Lung (tissue), 9 donors: ENCODE measurements at regions not wholly inside any gene's neighbourhood (a gene's known extent, or its start where the extent isn't known, plus 50 kb on each side); places are given as distances from the start of the nearest gene placed in this dataset.
"Not testable (repeated sequence)": the region's sequence is repeated elsewhere in the genome, so short reads cannot be mapped to it uniquely, and the experiment has no call there.

Source experiments
- ATAC-seq: fragments of 200-7000 bp; cut with Tn5 transposase; one replicate; pipeline ENCODE4 v1.9.1; 2020; ENCODE audit warnings: moderate number of reproducible peaks; ENCODE audit not compliant: insufficient read depth, low FRiP score
- DNase-seq, 3 donors: peaks; one replicate each; pipeline ENCODE4 v3.0.0-alpha.2; 2013 to 2017
- H3K27ac ChIP-seq, 2 donors: one replicate each; pipeline ENCODE4 v1.5.1; 2013; ENCODE audit warnings: mild to moderate bottlenecking in 2 of 2, moderate library complexity in 2 of 2, control low read depth in 1 of 2, inconsistent platforms in 1 of 2, low read depth in 1 of 2, low read length in 1 of 2
- H3K27me3 ChIP-seq, 3 donors: one replicate each; pipeline ENCODE4 v1.5.1; 2013; ENCODE audit warnings: low read length in 2 of 3; ENCODE audit not compliant: control insufficient read depth in 3 of 3, insufficient read depth in 3 of 3
- H3K36me3 ChIP-seq, 4 donors: one replicate each; pipeline ENCODE4 v1.5.1; 2013; ENCODE audit warnings: low read length in 4 of 4, mild to moderate bottlenecking in 1 of 4, moderate library complexity in 1 of 4; ENCODE audit not compliant: control insufficient read depth in 4 of 4, insufficient read depth in 4 of 4
- H3K4me1 ChIP-seq, 5 donors: one replicate each; pipeline ENCODE4 v1.5.1; 2013; ENCODE audit warnings: low read length in 5 of 5, mild to moderate bottlenecking in 2 of 5, moderate library complexity in 1 of 5; ENCODE audit not compliant: control insufficient read depth in 5 of 5, insufficient read depth in 5 of 5
- H3K4me3 ChIP-seq: one replicate; pipeline ENCODE4 v1.5.1; 2013; ENCODE audit warnings: mild to moderate bottlenecking, control low read depth, moderate library complexity
- H3K9ac ChIP-seq, 2 donors: one replicate each; pipeline ENCODE4 v1.5.1; 2013; ENCODE audit warnings: low read length in 2 of 2, control low read depth in 1 of 2; ENCODE audit not compliant: insufficient read depth in 1 of 2
- H3K9me3 ChIP-seq, 4 donors: one replicate each; pipeline ENCODE4 v1.5.1; 2013; ENCODE audit warnings: low read length in 3 of 4, mild to moderate bottlenecking in 1 of 4, moderate library complexity in 1 of 4; ENCODE audit not compliant: control insufficient read depth in 4 of 4, insufficient read depth in 3 of 4
- WGBS, 2 donors: extraction: QIAGEN DNeasy Blood & Tissue Kit; methylation state at CpG; one replicate each; pipeline ENCODE4 v1.1.7; 2013; 5-methylcytosine and 5-hydroxymethylcytosine counted together
- donor health status: Bipolar disorder and iron deficiency.
- donor health status: healthy.
- donor health status: DM: yes; HTN: yes; CAD: no.

DNA sequence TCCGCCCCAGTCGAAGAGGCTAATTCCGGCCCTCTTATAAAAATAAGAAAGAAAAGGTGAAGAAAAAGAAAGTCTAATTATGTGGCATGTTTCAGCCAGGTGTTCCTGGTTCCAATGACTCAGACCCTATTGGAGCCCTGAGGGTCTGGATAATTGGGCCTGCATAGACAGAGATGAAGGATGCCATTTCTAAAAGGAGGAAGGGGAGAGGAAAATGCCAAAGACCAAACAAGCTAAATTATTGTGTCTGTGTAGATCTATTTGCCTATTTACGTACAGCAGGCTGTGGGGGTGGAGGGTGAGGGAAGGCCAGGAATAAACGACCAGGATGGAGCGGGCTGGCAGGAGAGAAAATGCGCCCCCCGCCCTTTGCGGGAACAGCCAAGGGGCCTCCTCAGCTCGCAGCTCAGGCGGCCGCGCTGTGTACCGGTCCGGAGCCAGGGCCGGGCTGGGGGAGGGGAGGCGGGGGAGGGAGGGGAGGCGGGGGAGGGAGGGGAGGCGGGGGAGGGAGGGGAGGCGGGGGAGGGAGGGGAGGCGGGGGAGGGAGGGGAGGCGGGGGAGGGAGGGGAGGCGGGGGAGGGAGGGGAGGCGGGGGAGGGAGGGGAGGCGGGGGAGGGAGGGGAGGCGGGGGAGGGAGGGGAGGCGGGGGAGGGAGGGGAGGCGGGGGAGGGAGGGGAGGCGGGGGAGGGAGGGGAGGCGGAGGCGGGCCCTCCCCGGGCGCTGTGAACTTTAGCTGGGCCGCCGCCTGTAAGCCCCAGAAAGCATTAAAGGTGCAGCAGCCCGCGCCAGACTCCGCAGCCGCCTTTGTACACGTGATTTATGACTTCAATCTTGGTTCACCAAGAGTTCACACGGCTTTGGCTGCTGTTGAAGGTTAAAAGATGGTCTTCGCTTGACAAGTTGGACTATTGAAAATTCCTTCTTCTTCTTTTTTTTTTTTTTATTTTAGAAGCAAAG is 113.0 kb upstream of the FOXD4L5 start:
- H3K4me1 ChIP-seq, H3K9ac ChIP-seq, H3K4me3 ChIP-seq, H3K36me3 ChIP-seq, H3K27ac ChIP-seq, H3K27me3 ChIP-seq, DNase-seq, ATAC-seq: not testable (repeated sequence)
- peaks cover 0 to 11% (median 2%) of the 10 kb centered on the region in 4 donors for H3K9me3 ChIP-seq
- 92 to 94% methylated on average over 21 to 28 of the region's 42 CpGs for WGBS, 2 donors

- not testable (repeated sequence) for ATAC-seq, H3K4me3 ChIP-seq, H3K27me3 ChIP-seq, H3K9me3 ChIP-seq, DNase-seq, H3K4me1 ChIP-seq, H3K9ac ChIP-seq, H3K36me3 ChIP-seq, H3K27ac ChIP-seq
- 85 to 90% methylated on average over 20 of the region's 20 CpGs for WGBS, 2 donors
Observed at GRCh38 chr9:65397226-65397625, 112.2 kb upstream of the FOXD4L5 start.

DNA sequence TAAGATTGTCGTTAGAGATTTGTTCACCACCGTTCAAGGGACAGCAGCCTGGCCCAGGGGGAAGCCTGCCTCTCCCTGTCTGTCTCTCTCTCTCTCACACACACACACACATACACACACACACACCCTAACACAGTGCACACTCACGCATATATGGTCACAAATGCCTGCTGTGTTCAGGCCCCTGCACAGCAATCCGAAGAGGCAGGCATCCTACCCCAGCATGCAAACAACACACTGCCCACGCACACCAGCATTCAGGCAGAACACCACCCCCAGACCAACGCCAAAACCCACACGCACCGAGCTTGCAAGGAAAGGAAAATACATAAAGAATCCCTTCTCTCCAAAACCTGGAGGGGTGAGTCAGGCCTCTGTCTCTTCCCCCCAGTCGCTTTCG is 111.6 kb upstream of the FOXD4L5 start:
- H3K4me3 ChIP-seq, H3K4me1 ChIP-seq, H3K27ac ChIP-seq, H3K9ac ChIP-seq, H3K36me3 ChIP-seq, DNase-seq, ATAC-seq, H3K27me3 ChIP-seq, H3K9me3 ChIP-seq: not testable (repeated sequence)
- WGBS, 2 donors = 74 to 78% methylated on average over 8 to 10 of the region's 10 CpGs

DNA sequence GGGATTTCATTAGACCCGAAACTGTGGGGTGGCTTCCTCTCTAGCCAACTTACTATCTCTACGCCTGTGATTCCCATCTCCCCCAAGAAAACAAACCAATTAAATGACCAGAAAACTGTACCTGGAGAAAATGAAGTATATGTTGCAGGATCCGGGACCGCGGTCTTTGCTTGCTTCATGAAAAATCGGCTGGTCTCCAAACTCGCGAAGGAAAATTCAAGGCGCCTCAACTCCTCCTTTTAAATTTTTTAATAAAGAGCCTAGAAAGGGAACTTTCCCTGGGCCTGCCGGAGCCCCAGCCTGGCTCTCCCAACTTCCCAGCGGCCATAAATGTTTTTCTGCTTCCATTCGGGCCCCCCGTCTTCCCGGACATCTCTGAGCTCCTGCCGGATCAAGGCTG is 110.8 kb upstream of the FOXD4L5 start:
- not testable (repeated sequence) for H3K36me3 ChIP-seq, H3K4me3 ChIP-seq, DNase-seq, H3K27ac ChIP-seq, ATAC-seq, H3K27me3 ChIP-seq, H3K4me1 ChIP-seq, H3K9ac ChIP-seq, H3K9me3 ChIP-seq
- WGBS, 2 donors = 86 to 89% methylated on average over 13 to 14 of the region's 15 CpGs

- WGBS, 2 donors = 86 to 90% methylated on average over 19 to 20 of the region's 25 CpGs
- H3K4me3 ChIP-seq, H3K9ac ChIP-seq, ATAC-seq, H3K36me3 ChIP-seq, H3K4me1 ChIP-seq, H3K27ac ChIP-seq, H3K9me3 ChIP-seq, H3K27me3 ChIP-seq, DNase-seq: not testable (repeated sequence)
Observed at GRCh38 chr9:65395121-65395520, 110.1 kb upstream of the FOXD4L5 start.

- H3K27me3 ChIP-seq, H3K9ac ChIP-seq, H3K4me3 ChIP-seq, ATAC-seq, H3K27ac ChIP-seq, H3K9me3 ChIP-seq, H3K4me1 ChIP-seq, DNase-seq, H3K36me3 ChIP-seq: not testable (repeated sequence)
- 80 to 85% methylated on average over 11 to 12 of the region's 12 CpGs for WGBS, 2 donors
Observed at GRCh38 chr9:65393111-65393810, 108.3 kb upstream of the FOXD4L5 start.

GRCh38 chr9:65392611-65393010 is 107.6 kb upstream of the FOXD4L5 start:
- WGBS, 2 donors = 64 to 69% methylated on average over 5 of the region's 6 CpGs

GRCh38 chr9:65389710-65390109 is 104.7 kb upstream of the FOXD4L5 start:
- H3K9ac ChIP-seq, H3K36me3 ChIP-seq, H3K27me3 ChIP-seq, H3K4me3 ChIP-seq, H3K27ac ChIP-seq, H3K4me1 ChIP-seq, ATAC-seq, DNase-seq: not testable (repeated sequence)
- peaks cover 0 to 13% (median 0%) of the 10 kb centered on the region in 4 donors for H3K9me3 ChIP-seq
- WGBS, 2 donors = 84 to 88% methylated on average over 15 to 16 of the region's 17 CpGs

More at GRCh38 chr9:65392611-65393010, 107.6 kb upstream of the FOXD4L5 start:
- DNase-seq, H3K4me3 ChIP-seq, H3K27me3 ChIP-seq, H3K36me3 ChIP-seq, H3K4me1 ChIP-seq, H3K27ac ChIP-seq, H3K9ac ChIP-seq, ATAC-seq, H3K9me3 ChIP-seq: not testable (repeated sequence)
